H1 (cell line): ENCODE measurements at regions not wholly inside any gene's neighbourhood (a gene's known extent, or its start where the extent isn't known, plus 50 kb on each side); places are given as distances from the start of the nearest gene placed in this dataset.

ENCODE experiments used
- CTCF ChIA-PET: fragments of 300-600 bp; sonication (Branson Sonifier 250); formaldehyde crosslinking; loops from one replicate; lab custom pipeline; 2021; ENCODE audit not compliant: partially characterized antibody; lab: Charles Lee
- POLR2A ChIA-PET: fragments of 300-600 bp; sonication (Branson Sonifier 250); formaldehyde crosslinking; loops from one replicate; lab custom pipeline; 2021; ENCODE audit warnings: inconsistent platforms; ENCODE audit not compliant: partially characterized antibody; lab: Charles Lee
- DNase-seq, 2 experiments: peaks; one replicate each; pipeline versions ENCODE4 v3.0.0 to v3.0.0-alpha.2; 2010 to 2022; ENCODE audit warnings: low spot score in 2 of 2, low read depth in 1 of 2, mixed read lengths in 1 of 2
- FAIRE-seq: peaks from 2 replicates; lab custom pipeline; 2011; peaks lifted over from hg19 to GRCh38; lab: Jason Lieb, UNC
- H2AFZ ChIP-seq: 2 replicates; pipeline ENCODE4 v1.8.1; 2012; ENCODE audit warnings: low read length, inconsistent platforms
- H2AK5ac ChIP-seq: 2 replicates; pipeline ENCODE4 v1.6.1; 2013; ENCODE audit warnings: low read depth, low read length
- H2BK120ac ChIP-seq: replicated peaks from 2 replicates; pipeline ENCODE3; 2013; ENCODE audit warnings: low read depth, low read length, inconsistent platforms
- H2BK12ac ChIP-seq: 2 replicates; pipeline ENCODE4 v1.6.1; 2013; ENCODE audit warnings: low read depth, low read length
- H2BK15ac ChIP-seq: 2 replicates; pipeline ENCODE4 v1.6.1; 2013; ENCODE audit warnings: low read length
- H2BK20ac ChIP-seq: 2 replicates; pipeline ENCODE4 v1.6.1; 2013; ENCODE audit warnings: low read length
- H2BK5ac ChIP-seq: 2 replicates; pipeline ENCODE4 v1.6.1; 2013; ENCODE audit warnings: low read depth, low read length
- H3K14ac ChIP-seq: 2 replicates; pipeline ENCODE4 v1.6.1; 2013; ENCODE audit warnings: inconsistent platforms; ENCODE audit not compliant: insufficient read length
- H3K18ac ChIP-seq: 2 replicates; pipeline ENCODE4 v1.6.1; 2013; ENCODE audit warnings: low read length; ENCODE audit errors: extremely low read depth
- H3K23ac ChIP-seq: 2 replicates; pipeline ENCODE4 v1.6.1; 2013; ENCODE audit warnings: inconsistent platforms; ENCODE audit not compliant: insufficient read length
- H3K23me2 ChIP-seq: 2 replicates; pipeline ENCODE4 v1.6.1; 2013; ENCODE audit warnings: low read depth, low read length
- H3K27ac ChIP-seq: 2 replicates; pipeline ENCODE4 v1.6.1; 2011; ENCODE audit warnings: low read depth, low read length, inconsistent platforms
- H3K27me3 ChIP-seq, 4 experiments: replicated peaks in 1 of 4; 1 replicate in 1 of 4; 2 replicates in 3 of 4; pipeline versions ENCODE4 v1.6.1 to v1.8.1; 2011 to 2013; ENCODE audit warnings: low read length in 3 of 4, mild to moderate bottlenecking in 3 of 4, inconsistent platforms in 2 of 4, mixed read lengths in 2 of 4, moderate library complexity in 1 of 4; ENCODE audit not compliant: control insufficient read depth in 3 of 4, insufficient read depth in 3 of 4; ENCODE audit errors: extremely low read depth in 1 of 4
- H3K36me3 ChIP-seq, 4 experiments: 2 replicates each; pipeline versions ENCODE4 v1.6.1 to v1.8.1; 2011 to 2013; ENCODE audit warnings: mild to moderate bottlenecking in 4 of 4, low read length in 3 of 4, moderate library complexity in 2 of 4, control low read depth in 1 of 4, inconsistent platforms in 1 of 4; ENCODE audit not compliant: insufficient read depth in 4 of 4, control insufficient read depth in 2 of 4
- H3K4ac ChIP-seq: replicated peaks from 2 replicates; pipeline ENCODE3; 2013; ENCODE audit warnings: low read length, low read depth, mixed read lengths, inconsistent platforms; ENCODE audit not compliant: insufficient read length
- H3K4me1 ChIP-seq, 4 experiments: replicated peaks in 1 of 4; 1 replicate in 1 of 4; 2 replicates in 3 of 4; pipeline versions ENCODE4 v1.6.1 to v1.8.1; 2011 to 2013; ENCODE audit warnings: low read length in 3 of 4, inconsistent platforms in 2 of 4, mixed read lengths in 1 of 4; ENCODE audit not compliant: insufficient read depth in 4 of 4, control insufficient read depth in 3 of 4
- H3K4me2 ChIP-seq, 2 experiments: 2 replicates each; pipeline versions ENCODE4 v1.6.1 to v1.8.1; 2011 to 2013; ENCODE audit warnings: low read depth in 2 of 2, low read length in 2 of 2, control low read depth in 1 of 2, inconsistent platforms in 1 of 2, mild to moderate bottlenecking in 1 of 2; ENCODE audit not compliant: insufficient read depth in 1 of 2
- H3K4me3 ChIP-seq, 4 experiments: fragments of 200-600, 300-600 bp in 1 of 4; sonication (generic), shearing (Covaris generic), sonication (Bioruptor Twin) in 1 of 4; 2 replicates each; pipeline versions ENCODE4 v1.5.1 to v1.8.1; 2011 to 2016; ENCODE audit warnings: low read length in 4 of 4, low read depth in 3 of 4, control low read depth in 2 of 4, inconsistent platforms in 2 of 4, mild to moderate bottlenecking in 2 of 4, mixed read lengths in 1 of 4, moderate library complexity in 1 of 4; ENCODE audit not compliant: insufficient read depth in 2 of 4; ENCODE audit errors: extremely low read depth in 1 of 4
- H3K56ac ChIP-seq: replicated peaks from 2 replicates; pipeline ENCODE3; 2013; ENCODE audit warnings: low read depth, mild to moderate bottlenecking, mixed read lengths, low read length, inconsistent platforms; ENCODE audit not compliant: insufficient read length
- H3K79me1 ChIP-seq: 2 replicates; pipeline ENCODE4 v1.6.1; 2013; ENCODE audit warnings: low read depth, low read length, control low read depth
- H3K79me2 ChIP-seq, 2 experiments: 2 replicates each; pipeline versions ENCODE4 v1.6.1 to v1.8.1; 2012 to 2013; ENCODE audit warnings: low read length in 2 of 2, mild to moderate bottlenecking in 2 of 2, inconsistent platforms in 1 of 2; ENCODE audit not compliant: insufficient read depth in 2 of 2, control insufficient read depth in 1 of 2
- H3K9ac ChIP-seq, 4 experiments: replicated peaks in 1 of 4; 1 replicate in 1 of 4; 2 replicates in 3 of 4; pipeline versions ENCODE4 v1.6.1 to v1.8.1; 2011 to 2013; ENCODE audit warnings: low read depth in 3 of 4, low read length in 3 of 4, control low read depth in 2 of 4, mild to moderate bottlenecking in 2 of 4, moderate library complexity in 2 of 4, inconsistent platforms in 1 of 4; ENCODE audit errors: extremely low read depth in 1 of 4
- H3K9me3 ChIP-seq, 2 experiments: 2 replicates each; pipeline versions ENCODE4 v1.6.1 to v1.8.1; 2012 to 2013; ENCODE audit warnings: mild to moderate bottlenecking in 2 of 2, moderate library complexity in 2 of 2, control low read depth in 1 of 2, inconsistent platforms in 1 of 2, low read depth in 1 of 2, low read length in 1 of 2, mixed read lengths in 1 of 2; ENCODE audit not compliant: insufficient read depth in 2 of 2
- H4K20me1 ChIP-seq, 2 experiments: replicated peaks in 1 of 2; 2 replicates each; pipeline versions ENCODE3 to v1.8.1; 2011 to 2013; ENCODE audit warnings: inconsistent platforms in 2 of 2, low read length in 2 of 2, mild to moderate bottlenecking in 1 of 2; ENCODE audit not compliant: insufficient read depth in 2 of 2, control insufficient read depth in 1 of 2
- H4K5ac ChIP-seq: 2 replicates; pipeline ENCODE4 v1.6.1; 2013; ENCODE audit warnings: low read length, low read depth, mixed read lengths, inconsistent platforms; ENCODE audit not compliant: insufficient read length
- H4K8ac ChIP-seq: 2 replicates; pipeline ENCODE4 v1.8.0; 2013; ENCODE audit warnings: mild to moderate bottlenecking, moderate library complexity, low read length, inconsistent platforms; ENCODE audit not compliant: insufficient read depth; ENCODE audit errors: extremely low read depth
- H4K91ac ChIP-seq: replicated peaks from 2 replicates; pipeline ENCODE3; 2013; ENCODE audit warnings: low read length, mixed read lengths, inconsistent platforms; ENCODE audit not compliant: insufficient read length
- BCL11A ChIP-seq, 2 experiments: IDR thresholded peaks; one replicate each; pipeline ENCODE4 v1.6.1; 2011; ENCODE audit warnings: low read depth in 2 of 2, low read length in 2 of 2, mild to moderate bottlenecking in 2 of 2
- CBX5 ChIP-seq: fragments of 300-800, 300-1000 bp; sonication (generic); IDR thresholded peaks from 2 replicates; pipeline ENCODE4 v1.7.1; 2016; ENCODE audit warnings: antibody characterized with exemption, low read length, low read depth
- CBX8 ChIP-seq: fragments of 300-800, 300-1000 bp; sonication (generic); IDR thresholded peaks from 2 replicates; pipeline ENCODE4 v1.7.1; 2016; ENCODE audit warnings: low read depth, low read length, borderline replicate concordance
- FOSL1 ChIP-seq: IDR thresholded peaks from 2 replicates; pipeline ENCODE4 v1.6.1; 2011; ENCODE audit warnings: mild to moderate bottlenecking, low read depth, low read length, moderate library complexity; ENCODE audit not compliant: insufficient read depth
- KDM1A ChIP-seq: fragments of 200-600, 300-600 bp; sonication (generic); IDR thresholded peaks from 2 replicates; pipeline ENCODE4 v1.7.1; 2016; ENCODE audit warnings: mild to moderate bottlenecking, low read length, borderline replicate concordance
- KDM4A ChIP-seq: IDR thresholded peaks from one replicate; pipeline ENCODE4 v1.7.1; 2012; ENCODE audit warnings: low read depth, mild to moderate bottlenecking, moderate library complexity, low read length, inconsistent platforms; ENCODE audit not compliant: severe bottlenecking
- KDM5A ChIP-seq: fragments of 200-600 bp; IDR thresholded peaks from 2 replicates; pipeline ENCODE4 v1.7.1; 2012; ENCODE audit warnings: mild to moderate bottlenecking, low read length, inconsistent platforms, mixed read lengths
- MAFK ChIP-seq: IDR thresholded peaks from 2 replicates; pipeline ENCODE4 v1.6.1; 2012; ENCODE audit warnings: low read depth, mild to moderate bottlenecking, improper control_type of control experiment, low read length
- RBBP5 ChIP-seq: IDR thresholded peaks from 2 replicates; pipeline ENCODE4 v1.7.1; 2012; ENCODE audit warnings: low read depth, mild to moderate bottlenecking, inconsistent platforms, low read length, moderate library complexity, borderline replicate concordance
- RFX5 ChIP-seq: IDR thresholded peaks from 2 replicates; pipeline ENCODE4 v1.6.1; 2011; ENCODE audit warnings: low read depth, low read length, improper control_type of control experiment, borderline replicate concordance
- SAP30 ChIP-seq: fragments of 300-600 bp; sonication (generic); IDR thresholded peaks from 2 replicates; pipeline ENCODE4 v1.7.1; 2012; ENCODE audit warnings: low read length, moderate library complexity, mild to moderate bottlenecking, inconsistent platforms; ENCODE audit not compliant: insufficient read depth, insufficient replicate concordance
- TAF1 ChIP-seq: IDR thresholded peaks from 2 replicates; pipeline ENCODE4 v1.6.1; 2011; ENCODE audit warnings: mild to moderate bottlenecking, low read depth, low read length
- TEAD4 ChIP-seq: IDR thresholded peaks from 2 replicates; pipeline ENCODE4 v1.6.1; 2012; ENCODE audit warnings: low read depth, low read length, inconsistent platforms, mixed read lengths
- WGBS, 2 experiments: shearing (Covaris generic) in 1 of 2; methylation state at CpG; one replicate each; pipeline versions ENCODE4 v1.1.6 to v1.1.7; 2013 to 2015; ENCODE audit warnings: low lambda C conversion rate in 2 of 2, mixed read lengths in 2 of 2, inconsistent platforms in 1 of 2, low coverage in 1 of 2, missing lambda C conversion rate in 1 of 2; ENCODE audit not compliant: insufficient replicate concordance in 2 of 2, insufficient coverage in 1 of 2, insufficient read length in 1 of 2; ENCODE audit errors: extremely low coverage in 1 of 2, missing lambda C conversion rate in 1 of 2; 5-methylcytosine and 5-hydroxymethylcytosine counted together
- TF ChIP-seq, protein P1 (sequence below): IDR thresholded peaks from 2 replicates; pipeline ENCODE4 v1.6.1; 2012; ENCODE audit warnings: inconsistent platforms

DNA sequence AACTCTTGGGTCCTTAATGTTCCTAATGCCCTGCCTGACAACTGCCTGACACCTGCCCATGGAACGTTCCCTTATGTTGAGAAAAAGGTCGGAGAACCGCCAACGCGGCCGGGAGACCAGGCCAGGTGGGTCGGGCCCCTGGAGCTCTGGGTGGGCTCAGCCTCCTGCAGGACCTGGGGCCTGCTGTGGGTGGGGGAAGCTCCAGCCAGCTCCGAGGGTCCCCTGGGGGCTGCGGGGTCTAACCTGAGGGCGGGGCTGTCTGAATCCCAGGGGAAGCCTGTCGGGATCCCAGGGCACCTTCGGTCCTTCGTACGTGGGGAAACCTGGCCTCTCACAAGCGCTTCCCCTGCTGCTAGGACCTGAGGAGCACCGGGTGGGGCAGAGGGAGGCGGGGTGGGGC is 296.0 kb downstream of the NDUFA10 start:
- H3K4me2 ChIP-seq = no peak overlapping the region
- no peak overlapping the region for H3K9ac ChIP-seq
- no peak overlapping the region for H4K8ac ChIP-seq
- no peak overlapping the region for H2BK20ac ChIP-seq
- H3K14ac ChIP-seq = no peak overlapping the region
- H3K36me3 ChIP-seq = no peaks in the 10 kb centered on the region
- no peak overlapping the region for H2BK5ac ChIP-seq
- H2BK120ac ChIP-seq = no peak overlapping the region
- ChIA-PET CTCF (no interaction called here), POLR2A (no interaction called here)
- no peak overlapping the region for H3K23ac ChIP-seq
- H3K4me1 ChIP-seq = no peaks in the 10 kb centered on the region; a peak in 2 of 7 replicates
- H3K27ac ChIP-seq = no peak overlapping the region
- H3K18ac ChIP-seq = no peak overlapping the region
- no peak overlapping the region for H2BK12ac ChIP-seq
- no peaks in the 10 kb centered on the region for H3K27me3 ChIP-seq
- H4K91ac ChIP-seq = no peak overlapping the region
- H3K4ac ChIP-seq = no peak overlapping the region
- no peaks in the 10 kb centered on the region for H3K79me1 ChIP-seq
- DNase-seq (no peak), FAIRE-seq (no peak)
- 91% methylated on average over 15 of the region's 17 CpGs; no CpG with 5 or more reads in 1 of the 2 experiments for WGBS, 2 experiments
- no peaks in the 10 kb centered on the region for H3K79me2 ChIP-seq
- H2BK15ac ChIP-seq = no peak overlapping the region
- no peak overlapping the region for H3K56ac ChIP-seq
- no peaks in the 10 kb centered on the region for H4K20me1 ChIP-seq
- H2AK5ac ChIP-seq = no peak overlapping the region
- no peak overlapping the region for H4K5ac ChIP-seq
- H3K23me2 ChIP-seq = no peaks in the 10 kb centered on the region
- no peak overlapping the region for H3K4me3 ChIP-seq
- no peaks in the 10 kb centered on the region for H3K9me3 ChIP-seq
- no peak overlapping the region for H2AFZ ChIP-seq
- TF ChIP-seq MAFK (no peak), KDM4A (no peak), BCL11A (IDR thresholded peaks at IDR 0.05; ENCODE audit: low read depth in 2 of 2, low read length in 2 of 2) (no peak), CBX8 (no peak), KDM1A (no peak), TAF1 (no peak), RBBP5 (no peak), CBX5 (no peak), TEAD4 (no peak), FOSL1 (no peak), RFX5 (no peak), KDM5A (no peak), SAP30 (no peak)
- TF ChIP-seq, protein P1, sequence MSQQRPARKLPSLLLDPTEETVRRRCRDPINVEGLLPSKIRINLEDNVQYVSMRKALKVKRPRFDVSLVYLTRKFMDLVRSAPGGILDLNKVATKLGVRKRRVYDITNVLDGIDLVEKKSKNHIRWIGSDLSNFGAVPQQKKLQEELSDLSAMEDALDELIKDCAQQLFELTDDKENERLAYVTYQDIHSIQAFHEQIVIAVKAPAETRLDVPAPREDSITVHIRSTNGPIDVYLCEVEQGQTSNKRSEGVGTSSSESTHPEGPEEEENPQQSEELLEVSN = no peak
